Kidney (tissue), 13 donors: ENCODE measurements at regions not wholly inside any gene's neighbourhood (a gene's known extent, or its start where the extent isn't known, plus 50 kb on each side); places are given as distances from the start of the nearest gene placed in this dataset.
"Not testable (repeated sequence)": the region's sequence is repeated elsewhere in the genome, so short reads cannot be mapped to it uniquely, and the experiment has no call there.

ENCODE experiments used
- DNase-seq, 5 donors: peaks; one replicate each; pipeline ENCODE4 v3.0.0-alpha.2; 2013 to 2020
- FAIRE-seq: peaks from 2 replicates; lab custom pipeline; 2012; peaks lifted over from hg19 to GRCh38; lab: Jason Lieb, UNC
- H3K27ac ChIP-seq, 2 donors: one replicate each; pipeline ENCODE4 v1.7.0; 2013; ENCODE audit warnings: low read depth in 2 of 2, low read length in 2 of 2, inconsistent platforms in 1 of 2
- H3K27me3 ChIP-seq: one replicate; pipeline ENCODE4 v1.7.1; 2013; ENCODE audit warnings: low read length, inconsistent platforms; ENCODE audit not compliant: control insufficient read depth, insufficient read depth
- H3K36me3 ChIP-seq, 3 donors: one replicate each; pipeline versions ENCODE4 v1.7.0 to v1.7.1; 2013; ENCODE audit warnings: low read length in 3 of 3, control low read depth in 1 of 3, inconsistent platforms in 1 of 3; ENCODE audit not compliant: insufficient read depth in 3 of 3, control insufficient read depth in 2 of 3
- H3K4me1 ChIP-seq, 3 donors: one replicate each; pipeline versions ENCODE4 v1.7.0 to v1.7.1; 2013; ENCODE audit warnings: low read length in 3 of 3, inconsistent platforms in 1 of 3, low read depth in 1 of 3; ENCODE audit not compliant: control insufficient read depth in 2 of 3, insufficient read depth in 2 of 3
- H3K4me3 ChIP-seq, 3 donors: one replicate each; pipeline versions ENCODE4 v1.7.0 to v1.8.1; 2013; ENCODE audit warnings: low read length in 3 of 3, control low read depth in 1 of 3, inconsistent platforms in 1 of 3
- H3K9ac ChIP-seq, 3 donors: one replicate each; pipeline versions ENCODE4 v1.7.0 to v1.7.1; 2013; ENCODE audit warnings: low read length in 3 of 3, control low read depth in 1 of 3, inconsistent platforms in 1 of 3
- H3K9me3 ChIP-seq, 3 donors: one replicate each; pipeline versions ENCODE4 v1.7.0 to v1.7.1; 2013; ENCODE audit warnings: low read length in 3 of 3, control low read depth in 1 of 3, inconsistent platforms in 1 of 3; ENCODE audit not compliant: control insufficient read depth in 2 of 3, insufficient read depth in 1 of 3
- CTCF ChIP-seq: IDR thresholded peaks from 3 replicates; pipeline ENCODE4 v1.5.1; 2012; ENCODE audit warnings: mild to moderate bottlenecking, moderate library complexity, borderline replicate concordance; ENCODE audit not compliant: insufficient read depth; ENCODE audit errors: extremely low read depth
- intact Hi-C: fragments of 100-400 bp; cut with DNase I; formaldehyde crosslinking; loops from one replicate; pipeline ENCODE4 v1.11.1; 2022
- donor health status: control.
- donor health status: control.
- donor health status: control.
- donor health status: control.
- donor health status: control.
- donor health status: DM: yes; HTN: yes; CAD: no.
- donor health status: Normal renal cell carcinoma (clear cell type).

DNA sequence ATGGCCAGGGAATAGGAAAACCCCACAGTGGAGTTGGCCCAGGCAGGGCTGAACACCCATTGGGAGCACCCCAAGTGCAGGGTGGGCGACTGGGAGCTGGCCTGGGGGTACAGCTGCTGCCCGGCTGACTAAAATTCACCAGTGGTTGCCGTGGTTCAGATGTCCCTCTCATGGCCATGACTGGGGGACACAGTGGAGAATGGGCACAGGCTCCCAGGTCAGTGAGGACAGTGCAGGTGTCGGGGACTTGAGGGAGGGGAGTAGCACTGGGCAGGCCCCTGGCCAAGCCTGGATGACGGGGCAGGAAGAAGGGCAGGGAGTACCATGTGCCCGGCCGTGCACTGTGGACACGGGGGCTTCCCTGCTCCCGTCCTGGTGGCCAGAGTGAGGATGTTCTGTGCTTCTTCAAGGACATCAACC is 66.7 kb upstream of the TUBA3E start:
- H3K36me3 ChIP-seq, H3K27ac ChIP-seq, FAIRE-seq, intact Hi-C loops, H3K4me3 ChIP-seq, H3K4me1 ChIP-seq, H3K9ac ChIP-seq, H3K27me3 ChIP-seq, H3K9me3 ChIP-seq: not testable (repeated sequence)
- DNase-seq = peak in 1 of 5 donors; percentile 58

DNA sequence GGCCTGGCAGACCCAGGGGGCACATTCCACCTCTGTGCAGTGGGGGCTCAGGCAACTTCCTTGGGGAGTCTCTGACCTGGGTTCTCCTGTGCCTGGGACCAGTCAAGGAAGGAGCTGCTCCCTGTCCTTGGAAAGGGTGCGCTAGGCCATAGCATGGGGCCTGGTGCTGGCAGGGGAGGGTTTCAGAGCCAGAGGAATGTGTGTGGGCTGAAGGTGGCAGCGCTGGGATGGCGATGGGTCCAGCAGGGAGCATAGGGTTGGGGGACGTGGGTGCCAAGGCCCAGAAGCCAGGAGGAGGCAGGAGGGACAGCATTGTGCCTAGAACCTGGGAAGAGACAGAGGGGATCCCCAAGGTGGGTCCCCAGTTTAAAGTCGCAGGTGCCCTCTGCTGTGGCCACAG is 66.3 kb upstream of the TUBA3E start:
- FAIRE-seq = no peak
- intact Hi-C loops = no loop called here
- Histone ChIP-seq H3K4me3 (no peak overlapping the region), H3K4me1 (no peaks in the 10 kb centered on the region), H3K9ac (no peak overlapping the region), H3K27ac (no peak overlapping the region), H3K27me3 (no peaks in the 10 kb centered on the region), H3K36me3 (no peaks in the 10 kb centered on the region), H3K9me3 (no peaks in the 10 kb centered on the region)
- peak in 1 of 5 donors; percentile 42 for DNase-seq
- no peak for TF ChIP-seq CTCF

DNA sequence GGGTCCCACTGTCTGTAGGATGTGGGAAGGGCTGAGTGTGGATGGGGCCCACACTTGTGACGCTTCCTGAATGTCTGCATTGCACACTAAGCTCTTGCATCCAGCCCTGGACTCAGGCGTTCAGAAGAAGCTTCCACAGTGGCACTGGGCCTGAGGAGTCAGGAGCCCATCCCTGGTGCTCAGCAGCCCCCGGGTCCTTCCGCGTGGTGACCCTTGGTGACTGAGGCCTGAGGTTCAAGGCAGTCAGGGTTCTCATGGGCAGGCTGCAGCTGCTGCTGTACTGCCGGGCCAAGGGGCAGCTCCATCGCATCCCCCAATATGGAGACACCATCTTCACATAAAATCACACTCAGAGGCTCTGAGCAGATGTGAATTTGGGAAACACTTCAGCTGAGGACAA is 65.8 kb upstream of the TUBA3E start:
- TF ChIP-seq CTCF = no peak
- intact Hi-C loops = no loop called here
- Histone ChIP-seq H3K27me3 (no peaks in the 10 kb centered on the region), H3K9me3 (no peaks in the 10 kb centered on the region), H3K4me3 (no peak overlapping the region), H3K27ac (no peak overlapping the region), H3K36me3 (no peaks in the 10 kb centered on the region), H3K4me1 (no peaks in the 10 kb centered on the region), H3K9ac (no peak overlapping the region)
- peak in 1 of 5 donors; percentile 33 for DNase-seq
- no peak for FAIRE-seq

DNA sequence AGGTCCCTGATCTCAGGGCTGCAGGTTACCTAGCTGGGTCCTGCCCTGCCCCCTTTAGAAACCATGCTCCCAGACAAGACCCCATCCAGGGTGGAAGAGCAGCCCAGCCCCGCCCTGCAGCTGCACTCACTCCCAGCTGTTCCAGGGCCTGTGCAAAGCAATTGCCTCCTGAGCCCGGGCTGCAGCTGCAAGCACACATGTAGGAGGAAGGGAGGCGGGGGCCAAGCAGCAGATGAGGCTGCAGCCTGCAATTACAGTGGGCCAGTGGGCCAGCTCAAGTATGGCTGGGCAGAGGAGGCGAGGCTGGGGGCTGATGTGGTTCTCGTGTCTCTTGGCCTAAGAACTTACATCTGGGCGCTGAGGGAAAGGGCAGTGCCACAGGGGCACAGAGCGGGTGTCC is 65.4 kb upstream of the TUBA3E start:
- Histone ChIP-seq H3K27me3 (no peaks in the 10 kb centered on the region), H3K27ac (no peak overlapping the region), H3K9me3 (no peaks in the 10 kb centered on the region), H3K9ac (no peak overlapping the region), H3K36me3 (no peaks in the 10 kb centered on the region), H3K4me3 (no peak overlapping the region), H3K4me1 (no peaks in the 10 kb centered on the region)
- FAIRE-seq = no peak
- intact Hi-C loops = no loop called here
- TF ChIP-seq CTCF = no peak
- no peak for DNase-seq
